ENCODE measurements at regions not wholly inside any gene's neighbourhood (a gene's known extent, or its start where the extent isn't known, plus 50 kb on each side); places are given as distances from the start of the nearest gene placed in this dataset.

GRCh38 chr5:74063346-74063745 lies 437.4 kb downstream of the ARHGEF28 start:
- no peak for TF ChIP-seq EZH2 (IDR thresholded peaks at IDR 0.05; ENCODE audit: borderline replicate concordance, low read depth, low read length, severe bottlenecking)
- no peak for TF ChIP-seq CTCF (IDR thresholded peaks at IDR 0.05; ENCODE audit: borderline replicate concordance, extremely low read depth, low read length, poor library complexity, severe bottlenecking)
